LNCaP clone FGC (cell line): ENCODE measurements at regions not wholly inside any gene's neighbourhood (a gene's known extent, or its start where the extent isn't known, plus 50 kb on each side); places are given as distances from the start of the nearest gene placed in this dataset.

ENCODE experiments used
- DNase-seq: peaks from one replicate; pipeline ENCODE4 v3.0.0-alpha.2; 2011; ENCODE audit warnings: low read depth
- H3K4me3 ChIP-seq: 2 replicates; pipeline ENCODE4 v1.5.1; 2011; ENCODE audit warnings: mild to moderate bottlenecking, low read depth, low read length, control low read depth
- TF ChIP-seq, protein P1 (sequence below): IDR thresholded peaks from 2 replicates; pipeline ENCODE4 v1.5.1; 2012; ENCODE audit warnings: mild to moderate bottlenecking; ENCODE audit not compliant: control insufficient read depth, insufficient read depth; ENCODE audit errors: extremely low read depth

DNA sequence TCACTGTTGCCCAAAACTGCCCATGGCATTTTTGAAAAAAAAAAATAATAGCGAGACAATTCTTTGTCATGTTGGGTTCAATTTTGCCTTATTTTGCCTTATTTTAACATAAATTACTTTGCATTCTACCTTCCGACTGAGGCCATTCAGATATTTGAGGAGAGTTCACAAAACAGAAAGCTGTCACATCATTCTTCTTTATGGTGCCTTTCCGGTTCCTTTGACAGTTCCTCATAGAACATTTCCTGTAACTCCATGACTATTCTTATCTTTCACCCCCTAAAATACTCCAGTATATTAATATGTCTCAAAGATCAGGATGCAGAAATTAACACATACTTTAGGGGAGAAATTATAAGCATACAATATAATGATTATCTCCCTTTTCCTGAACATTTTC is 476.7 kb downstream of the NOVA1 start:
- TF ChIP-seq, protein P1, sequence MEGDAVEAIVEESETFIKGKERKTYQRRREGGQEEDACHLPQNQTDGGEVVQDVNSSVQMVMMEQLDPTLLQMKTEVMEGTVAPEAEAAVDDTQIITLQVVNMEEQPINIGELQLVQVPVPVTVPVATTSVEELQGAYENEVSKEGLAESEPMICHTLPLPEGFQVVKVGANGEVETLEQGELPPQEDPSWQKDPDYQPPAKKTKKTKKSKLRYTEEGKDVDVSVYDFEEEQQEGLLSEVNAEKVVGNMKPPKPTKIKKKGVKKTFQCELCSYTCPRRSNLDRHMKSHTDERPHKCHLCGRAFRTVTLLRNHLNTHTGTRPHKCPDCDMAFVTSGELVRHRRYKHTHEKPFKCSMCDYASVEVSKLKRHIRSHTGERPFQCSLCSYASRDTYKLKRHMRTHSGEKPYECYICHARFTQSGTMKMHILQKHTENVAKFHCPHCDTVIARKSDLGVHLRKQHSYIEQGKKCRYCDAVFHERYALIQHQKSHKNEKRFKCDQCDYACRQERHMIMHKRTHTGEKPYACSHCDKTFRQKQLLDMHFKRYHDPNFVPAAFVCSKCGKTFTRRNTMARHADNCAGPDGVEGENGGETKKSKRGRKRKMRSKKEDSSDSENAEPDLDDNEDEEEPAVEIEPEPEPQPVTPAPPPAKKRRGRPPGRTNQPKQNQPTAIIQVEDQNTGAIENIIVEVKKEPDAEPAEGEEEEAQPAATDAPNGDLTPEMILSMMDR: no peak
- no peak for DNase-seq
- H3K4me3 ChIP-seq: no peak overlapping the region

DNA sequence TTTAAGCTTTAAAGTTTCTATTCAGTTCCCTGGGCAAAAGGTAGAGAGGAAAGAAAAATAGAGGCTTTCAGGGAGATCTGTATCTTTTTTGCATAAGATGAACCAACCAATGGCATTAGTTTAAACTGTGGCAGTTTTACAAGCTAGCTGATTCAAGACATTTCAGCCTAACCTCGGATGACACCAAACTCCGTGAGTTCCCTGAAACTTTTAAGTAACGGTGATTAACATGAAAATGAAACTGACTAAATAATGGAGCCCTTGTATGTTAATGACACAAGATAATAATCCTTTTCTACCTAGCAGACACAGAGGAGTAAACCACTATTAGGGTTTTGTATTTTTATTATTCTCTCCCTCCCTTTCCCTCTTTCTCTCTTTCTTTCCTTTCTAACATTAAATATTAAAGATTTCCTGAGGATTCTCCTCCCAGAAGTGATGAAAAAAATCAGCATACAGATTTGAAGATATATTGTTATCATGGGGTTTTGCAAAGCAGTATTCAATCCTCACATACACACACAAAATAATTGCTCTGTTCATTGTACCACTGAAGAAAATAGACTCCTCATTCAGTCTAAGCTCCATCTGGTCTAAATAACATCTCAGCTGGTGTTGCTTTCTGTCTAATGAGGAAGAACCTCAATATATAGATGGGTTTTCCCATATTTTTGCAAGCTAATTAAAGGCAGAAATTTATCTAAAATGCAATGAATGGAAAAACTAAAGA is 483.8 kb downstream of the NOVA1 start:
- DNase-seq: no peak
- TF ChIP-seq, protein P1: no peak
- H3K4me3 ChIP-seq: no peak overlapping the region

DNA sequence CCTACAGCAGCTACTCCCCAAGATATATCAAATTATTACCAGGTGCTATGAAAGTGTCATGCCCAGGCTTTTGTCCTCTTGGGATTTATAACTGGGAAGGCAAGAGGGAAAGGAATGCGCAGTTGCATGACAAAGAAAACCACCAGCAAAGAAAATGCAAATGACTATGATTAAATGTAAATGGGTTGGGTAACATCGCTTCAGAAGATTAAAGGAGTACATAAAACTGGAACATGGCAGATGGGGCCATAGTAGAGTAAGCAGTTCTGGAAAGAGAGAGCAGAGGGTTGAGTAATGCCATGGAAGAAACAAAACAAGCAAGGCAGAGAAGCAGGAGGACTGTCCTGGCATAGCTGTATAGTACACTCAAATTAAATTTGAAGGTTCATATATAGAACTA is 493.1 kb downstream of the NOVA1 start:
- no peak for DNase-seq
- TF ChIP-seq, protein P1: no peak
- no peak overlapping the region for H3K4me3 ChIP-seq

DNA sequence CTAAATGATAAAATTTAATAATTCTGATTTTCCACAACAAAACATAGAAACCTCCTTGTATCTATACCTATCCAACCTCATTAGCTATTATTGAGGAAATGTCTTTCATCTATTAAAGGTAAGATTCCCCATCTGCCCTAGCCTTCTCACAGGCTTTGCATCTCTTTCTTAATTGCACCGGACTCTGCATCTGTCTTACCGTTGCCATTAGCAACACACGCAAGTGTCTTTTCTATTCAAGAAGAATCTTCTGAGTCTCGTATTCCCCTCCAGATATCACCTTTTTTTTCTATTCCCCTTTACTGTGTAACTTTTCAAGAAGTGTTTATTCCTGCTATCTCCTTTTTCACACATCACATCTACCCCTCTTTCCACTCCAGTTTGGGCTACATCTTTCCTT is 500.0 kb downstream of the NOVA1 start:
- no peak for DNase-seq
- H3K4me3 ChIP-seq: no peak overlapping the region
- TF ChIP-seq, protein P1: no peak

DNA sequence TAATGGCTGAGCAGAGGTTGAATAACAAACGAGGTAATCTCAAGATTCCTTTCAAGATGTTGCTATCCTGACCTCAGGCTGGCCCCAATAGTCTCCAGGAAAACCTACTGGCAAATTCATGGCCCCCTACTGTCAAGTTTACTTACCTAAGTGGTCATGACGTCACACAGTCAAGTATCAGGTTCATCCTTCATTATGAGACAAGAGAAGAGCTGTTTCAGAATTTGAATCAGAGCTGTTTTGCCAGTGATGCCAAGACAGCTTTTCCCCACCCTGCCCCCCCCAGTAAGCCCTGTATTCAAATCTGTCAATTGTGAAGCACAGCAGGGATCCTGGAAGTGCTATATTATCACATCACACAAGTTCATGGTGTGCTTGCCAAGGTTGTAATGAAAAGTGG is 509.6 kb downstream of the NOVA1 start:
- no peak overlapping the region for H3K4me3 ChIP-seq
- peak; percentile 33 for DNase-seq
- TF ChIP-seq, protein P1: no peak

DNA sequence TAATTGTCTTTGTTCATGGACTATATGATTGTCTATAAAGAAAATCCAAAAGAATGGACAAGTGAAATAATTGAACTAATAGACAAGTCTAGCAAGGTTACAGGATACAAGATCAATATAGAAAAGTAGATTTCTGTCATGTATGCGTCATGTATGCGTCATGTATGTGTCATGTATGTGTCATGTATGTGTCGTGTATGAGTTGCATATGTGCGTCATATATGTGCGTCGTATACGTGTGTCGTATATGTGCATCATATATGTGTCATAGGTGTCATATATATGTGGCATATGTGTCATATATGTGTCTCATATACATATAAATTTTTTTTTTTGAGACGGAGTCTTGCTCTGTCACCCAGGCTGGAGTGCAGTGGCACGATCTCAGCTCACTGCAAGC is 516.8 kb downstream of the NOVA1 start:
- DNase-seq: no peak
- TF ChIP-seq, protein P1: no peak
- no peak overlapping the region for H3K4me3 ChIP-seq

DNA sequence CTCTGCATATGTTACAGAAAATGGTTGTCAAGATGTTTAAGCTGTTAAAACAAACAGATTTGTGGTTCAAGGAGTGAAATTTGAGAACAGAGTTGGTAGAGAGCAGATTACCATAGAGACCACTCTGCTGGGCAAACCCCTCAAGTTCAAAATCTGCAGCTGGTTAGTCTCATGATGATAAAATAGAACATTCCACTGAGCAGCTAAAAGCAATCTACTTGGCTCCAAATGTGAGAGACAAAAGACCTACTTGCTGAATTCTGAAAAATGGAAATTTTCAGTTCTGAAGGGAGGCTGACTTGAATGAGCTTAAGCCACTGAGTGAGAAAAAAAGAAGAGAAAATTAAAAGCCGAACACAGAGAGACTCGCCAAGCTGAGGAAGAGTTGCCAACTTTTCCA is 519.3 kb downstream of the NOVA1 start:
- no peak overlapping the region for H3K4me3 ChIP-seq
- DNase-seq: no peak
- TF ChIP-seq, protein P1: no peak
